Heart left ventricle (tissue), 13 donors: ENCODE measurements at regions not wholly inside any gene's neighbourhood (a gene's known extent, or its start where the extent isn't known, plus 50 kb on each side); places are given as distances from the start of the nearest gene placed in this dataset.

Experiments used
- CTCF ChIP-seq, 12 donors: fragments of 200-600 bp; sonication (generic) in 4 of 12; IDR thresholded peaks; one replicate each; pipeline versions ENCODE4 v1.5.0 to v1.8.0; 2018 to 2022; ENCODE audit warnings: antibody characterized with exemption in 12 of 12, mild to moderate bottlenecking in 5 of 12
- POLR2A ChIP-seq, 2 donors: fragments of 450-650 bp; IDR thresholded peaks; one replicate each; pipeline ENCODE4 v1.6.1; 2017; ENCODE audit warnings: antibody characterized with exemption in 2 of 2, mild to moderate bottlenecking in 2 of 2, moderate library complexity in 2 of 2
- donor health status: ischemic (EF 13 %, LVEDD 7.1; RV severe dilation, severe dysfunction).
- donor health status: DM: no; HTN: yes; CAD: no.
- donor health status: DM: no; HTN: no; CAD: no.
- donor health status: ischemic (EF 25% LVEDD 6.9; RV normal size, moderate dysfunction).
- donor health status: ischemic (EF 25% LVEDD 5.7; RV mildly dilated, moderate dysfunction).
- donor health status: ischemic (EF 35%, LVEDD 5.7; RV mildly dilated, moderate dysfunction).
- donor health status: nonischemic (EF 11% LVEDD 7.7; RV severe dilation, severe dysfunction).
- donor health status: DM: yes; HTN: yes; CAD: no.
- donor health status: PGD.
- donor health status: ischemic (EF 29% LVEDD 5.4; RV normal size, mild dysfunction).
- donor health status: nonischemic (EF 23%, LVEDD 6.1; RV moderate dilation, normal function).

GRCh38 chr2:2754940-2755339, 423.9 kb upstream of the MYT1L start:
- TF ChIP-seq POLR2A (IDR thresholded peaks at IDR 0.05) (no peak), CTCF (IDR thresholded peaks at IDR 0.05) (no peak)
